ENCODE measurements at regions not wholly inside any gene's neighbourhood (a gene's known extent, or its start where the extent isn't known, plus 50 kb on each side); places are given as distances from the start of the nearest gene placed in this dataset.

DNA sequence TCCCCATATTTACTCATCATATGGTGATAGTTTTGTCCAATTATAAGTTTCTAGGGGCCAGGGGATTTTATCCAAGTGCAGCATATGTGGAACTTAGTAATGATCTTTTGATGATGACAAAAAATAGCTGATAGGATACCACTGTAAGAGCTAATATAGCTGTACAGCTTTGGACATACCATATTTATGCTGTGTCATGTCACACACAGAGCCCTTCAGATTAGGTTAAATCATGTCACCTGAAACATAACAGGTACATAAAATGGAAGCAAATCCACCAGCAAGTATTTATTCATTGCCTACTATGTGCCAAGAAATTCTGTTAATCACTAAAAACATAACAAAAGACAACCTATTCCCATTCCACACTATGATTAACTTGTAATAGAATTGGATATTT is 82.8 kb upstream of the IPO9 start:
- DNase-seq (ENCODE audit: low spot score) = no peak

DNA sequence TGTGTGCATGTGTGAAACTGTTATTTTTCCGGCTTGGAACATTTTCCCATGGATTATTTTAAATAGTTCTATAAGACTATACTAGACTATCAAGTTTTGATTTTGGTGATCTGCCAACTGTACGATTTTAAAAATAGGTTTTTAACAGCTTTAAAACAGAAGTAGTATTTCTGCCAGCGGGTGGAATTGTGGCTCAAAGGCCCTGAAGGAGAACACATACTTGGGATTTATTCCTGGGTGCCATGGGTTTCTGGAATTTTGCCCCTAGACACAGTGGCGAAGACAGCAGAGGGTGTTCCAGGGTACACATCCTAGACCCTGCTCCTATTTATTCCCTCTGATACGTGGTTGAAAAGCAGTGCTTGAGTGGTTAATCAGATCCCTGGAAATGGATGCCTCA is 81.7 kb upstream of the IPO9 start:
- DNase-seq (ENCODE audit: low spot score) = no peak

DNA sequence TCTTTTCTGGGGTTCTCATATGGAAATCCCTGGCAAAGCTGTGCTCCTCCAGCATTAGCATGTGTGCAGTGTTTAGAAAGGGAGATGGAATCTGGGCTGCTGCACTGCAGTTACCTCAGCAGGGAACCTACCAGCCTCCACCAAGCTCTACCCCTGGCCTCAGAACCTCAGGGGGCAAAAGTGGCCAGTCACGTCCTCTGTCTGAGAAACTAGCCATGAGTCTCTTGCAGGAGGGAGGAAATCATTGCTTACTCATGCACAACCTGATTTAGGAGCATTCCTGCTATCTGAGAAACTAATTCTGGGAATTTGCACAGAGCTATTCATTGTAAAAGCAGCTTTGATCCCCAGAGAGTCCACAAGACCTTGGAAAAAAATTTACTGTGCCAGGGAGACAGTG is 80.6 kb upstream of the IPO9 start:
- no peak for DNase-seq (ENCODE audit: low spot score)

DNA sequence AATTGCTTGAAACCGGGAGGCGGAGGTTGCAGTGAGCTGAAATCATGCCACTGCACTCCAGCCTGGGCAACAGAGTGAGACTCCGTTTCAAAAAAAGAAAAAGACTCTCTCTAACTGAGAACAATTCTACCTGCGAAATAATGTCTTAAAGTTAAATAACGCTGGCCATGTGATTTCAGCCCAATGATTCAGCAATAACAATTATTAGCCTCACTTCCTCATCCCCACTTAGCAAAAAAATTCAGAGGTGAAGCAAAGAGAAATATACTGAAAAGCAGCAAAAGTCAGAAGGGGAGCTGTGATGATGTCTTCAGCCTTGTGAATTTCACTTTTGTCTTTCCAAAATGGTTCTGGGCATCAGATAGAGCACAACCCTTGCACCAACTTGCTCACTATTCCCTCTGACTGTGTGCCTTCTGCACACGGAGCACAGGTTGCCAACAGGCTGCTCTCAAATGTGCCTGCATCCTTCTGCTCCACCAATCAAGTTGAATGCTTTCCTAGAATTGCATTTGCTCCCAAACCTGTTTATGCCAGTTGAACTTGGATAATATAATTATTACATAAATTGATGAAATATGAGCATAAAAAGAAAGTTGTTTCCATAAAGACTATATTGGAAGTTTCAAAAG is 79.8 kb upstream of the IPO9 start:
- DNase-seq (ENCODE audit: low spot score) = no peak

DNA sequence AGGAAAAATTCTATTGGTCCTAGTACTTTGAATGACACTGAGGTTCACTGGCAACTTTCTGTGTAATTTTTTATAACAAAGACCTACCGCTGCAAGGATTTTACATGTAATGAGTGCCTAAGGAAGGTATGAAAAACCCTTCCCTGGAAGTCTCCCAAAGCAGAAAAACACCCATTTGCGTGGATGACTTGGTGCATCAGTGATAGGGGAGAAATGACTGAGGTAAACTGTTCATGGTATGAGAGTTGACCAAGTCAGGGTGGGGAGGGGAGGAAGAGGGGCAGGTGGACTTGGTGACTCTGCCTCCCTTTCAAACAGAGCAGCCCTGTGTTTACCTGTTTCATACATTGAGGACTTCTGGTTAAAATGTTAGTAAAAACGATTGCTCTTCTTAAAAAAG is 78.8 kb upstream of the IPO9 start:
- no peak for DNase-seq (ENCODE audit: low spot score)

DNA sequence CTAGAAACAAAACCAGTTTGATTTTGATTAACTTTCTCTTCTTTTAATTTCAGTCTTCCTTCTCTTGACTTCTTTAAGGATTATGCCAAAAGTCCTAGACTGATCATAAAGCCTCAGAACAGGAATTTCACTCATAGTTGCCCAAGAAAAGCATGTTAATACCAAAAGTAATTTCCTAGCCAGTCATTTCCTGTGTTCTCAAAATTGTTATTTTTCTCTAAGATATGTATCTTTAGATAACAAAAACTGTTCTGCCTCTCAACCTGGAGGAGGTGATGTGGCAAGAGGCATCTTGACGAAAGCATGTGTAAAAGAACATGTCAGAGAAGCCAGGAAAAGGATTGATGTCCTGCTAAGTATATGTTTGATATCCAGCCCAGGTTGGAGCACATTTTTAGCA is 78.0 kb upstream of the IPO9 start:
- DNase-seq (ENCODE audit: low spot score) = no peak

DNA sequence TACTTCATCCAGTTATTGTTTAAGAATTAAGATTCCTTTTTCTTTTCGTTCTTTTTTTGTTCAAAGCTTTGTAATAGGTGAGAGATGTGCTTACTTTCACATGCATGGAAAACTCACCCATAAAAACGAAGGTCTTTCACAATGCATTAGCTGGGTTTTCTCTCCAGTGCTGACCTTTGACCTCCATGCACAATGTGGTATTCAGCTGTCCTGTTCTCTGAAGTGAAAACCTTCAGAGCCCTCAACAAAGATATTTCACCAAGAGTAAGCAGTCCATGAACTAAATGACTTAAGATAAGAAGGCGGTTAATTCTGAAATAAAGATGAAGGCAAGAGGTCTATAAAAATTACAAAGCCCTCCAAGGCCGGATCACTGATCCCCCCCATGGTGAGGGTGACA is 77.1 kb upstream of the IPO9 start:
- no peak for DNase-seq (ENCODE audit: low spot score)

DNA sequence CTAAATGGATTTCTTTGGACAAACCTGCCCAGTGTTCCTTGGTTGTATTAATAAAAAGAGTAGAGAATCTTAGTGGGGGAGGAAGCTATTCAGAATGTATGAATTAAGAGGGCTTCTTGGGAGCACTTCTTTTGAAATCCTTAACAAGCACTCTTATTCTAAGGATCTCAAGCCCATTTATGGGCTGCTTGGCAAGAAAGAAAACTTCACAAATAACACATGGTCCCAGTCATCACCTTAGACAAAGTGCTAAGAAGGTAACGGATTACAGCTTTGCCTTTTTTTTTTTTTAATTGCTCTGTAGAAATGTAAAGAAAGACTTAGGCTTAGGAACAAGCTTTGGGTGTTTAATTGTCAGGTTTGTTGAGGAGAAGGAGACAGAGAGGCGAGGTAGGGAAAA is 76.6 kb upstream of the IPO9 start:
- DNase-seq (ENCODE audit: low spot score) = no peak

DNA sequence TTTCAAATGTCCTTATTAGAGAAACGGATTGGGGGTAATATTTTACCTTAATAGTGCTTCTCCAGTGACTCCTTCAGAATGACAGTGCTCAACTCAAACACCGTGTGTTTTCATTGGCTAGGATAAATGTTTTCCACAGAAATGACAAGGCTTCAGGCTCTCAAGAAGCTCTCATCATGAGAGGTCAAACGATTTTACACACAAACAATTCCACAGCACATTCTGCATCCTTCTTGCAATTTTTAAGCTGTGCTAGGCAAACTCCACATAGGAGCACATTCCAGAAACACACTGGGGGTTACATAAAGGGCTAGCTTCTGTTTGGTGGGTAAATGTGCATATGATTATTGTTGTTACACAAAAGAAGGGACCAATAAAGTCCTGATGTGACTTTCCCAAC is 75.5 kb upstream of the IPO9 start:
- DNase-seq (ENCODE audit: low spot score) = no peak

DNA sequence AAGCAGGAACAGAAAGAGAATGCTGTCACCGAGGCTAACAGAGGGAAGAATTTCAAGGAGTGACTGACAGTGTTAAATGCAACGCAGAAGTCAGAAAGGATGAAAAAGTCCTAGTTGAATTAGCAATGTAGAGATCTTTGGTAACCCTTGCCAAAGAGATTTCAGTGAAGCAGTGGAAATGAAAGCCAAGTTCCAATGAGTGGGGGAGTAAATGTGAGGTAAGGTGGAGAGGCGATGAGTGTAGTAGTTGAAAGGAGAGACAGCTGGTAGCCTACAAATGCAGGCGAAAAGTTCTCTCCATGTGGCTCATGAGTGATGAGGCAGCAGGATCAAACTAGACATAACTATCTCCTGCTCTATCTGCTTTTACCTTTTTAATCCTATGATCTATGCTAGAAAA is 74.6 kb upstream of the IPO9 start:
- DNase-seq (ENCODE audit: low spot score) = no peak

DNA sequence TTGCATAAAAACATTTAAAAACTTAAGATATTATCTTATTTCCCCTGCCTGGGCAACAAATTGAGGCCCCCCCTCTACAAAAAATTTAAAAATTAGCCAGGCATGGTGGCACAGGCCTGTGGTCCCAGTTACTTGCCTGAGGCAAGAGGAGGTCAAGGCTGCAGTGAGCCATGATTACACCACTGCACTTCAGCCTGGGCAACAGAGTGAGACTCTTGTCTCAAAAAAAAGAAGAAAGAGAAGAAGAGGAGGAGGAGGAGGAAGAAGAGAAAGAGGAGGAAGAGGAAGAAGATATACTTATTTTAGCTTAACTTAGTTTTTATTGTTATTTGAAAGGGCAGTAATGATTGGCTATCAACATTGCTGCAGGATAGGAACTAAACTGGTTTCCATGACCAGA is 73.8 kb upstream of the IPO9 start:
- DNase-seq (ENCODE audit: low spot score) = no peak

DNA sequence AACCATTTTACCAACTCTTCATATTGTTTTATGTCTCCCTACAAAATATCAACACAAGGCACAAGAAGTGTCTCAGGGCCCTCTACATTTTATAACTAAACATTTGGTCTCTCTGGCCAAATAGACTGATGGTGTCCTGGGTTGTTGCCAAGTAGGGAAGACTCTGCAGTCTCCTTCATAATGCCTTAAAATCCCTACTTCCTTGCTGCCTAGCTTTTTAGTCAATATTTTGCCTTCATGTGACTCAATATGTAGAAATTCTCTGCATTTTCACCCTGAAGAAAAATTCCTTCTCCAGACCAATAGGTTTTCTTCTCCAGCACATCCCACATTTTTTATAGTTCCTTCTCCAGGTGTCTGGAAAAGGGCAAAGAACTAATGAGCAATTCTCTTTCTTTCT is 72.6 kb upstream of the IPO9 start:
- no peak for DNase-seq (ENCODE audit: low spot score)

DNA sequence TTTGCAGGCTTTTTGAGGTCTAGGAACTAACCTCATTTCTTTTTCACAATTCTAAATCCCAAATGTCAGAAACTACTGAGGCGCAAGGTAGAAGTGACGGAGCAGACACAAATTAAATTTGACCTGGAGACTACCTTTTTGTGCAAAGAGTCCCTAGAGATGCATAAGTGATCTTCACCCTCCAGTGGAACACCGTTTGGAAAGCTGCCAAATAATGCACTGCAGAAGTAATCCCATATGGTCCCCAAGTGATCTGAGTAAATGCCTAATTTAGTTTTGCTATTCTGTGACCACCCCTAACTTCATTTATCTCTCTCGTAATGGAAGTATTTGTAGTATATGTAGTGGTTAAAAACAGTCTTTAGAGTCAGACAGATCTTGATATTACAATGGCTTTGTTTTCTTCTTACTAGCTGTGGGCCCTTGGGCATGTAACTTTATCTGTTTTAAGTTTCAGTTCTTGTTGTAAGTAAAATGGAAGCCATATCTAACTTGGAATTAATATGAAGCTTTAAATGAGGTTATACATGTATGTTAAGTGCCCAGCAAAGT is 70.4 kb upstream of the IPO9 start:
- DNase-seq (ENCODE audit: low spot score) = no peak

DNA sequence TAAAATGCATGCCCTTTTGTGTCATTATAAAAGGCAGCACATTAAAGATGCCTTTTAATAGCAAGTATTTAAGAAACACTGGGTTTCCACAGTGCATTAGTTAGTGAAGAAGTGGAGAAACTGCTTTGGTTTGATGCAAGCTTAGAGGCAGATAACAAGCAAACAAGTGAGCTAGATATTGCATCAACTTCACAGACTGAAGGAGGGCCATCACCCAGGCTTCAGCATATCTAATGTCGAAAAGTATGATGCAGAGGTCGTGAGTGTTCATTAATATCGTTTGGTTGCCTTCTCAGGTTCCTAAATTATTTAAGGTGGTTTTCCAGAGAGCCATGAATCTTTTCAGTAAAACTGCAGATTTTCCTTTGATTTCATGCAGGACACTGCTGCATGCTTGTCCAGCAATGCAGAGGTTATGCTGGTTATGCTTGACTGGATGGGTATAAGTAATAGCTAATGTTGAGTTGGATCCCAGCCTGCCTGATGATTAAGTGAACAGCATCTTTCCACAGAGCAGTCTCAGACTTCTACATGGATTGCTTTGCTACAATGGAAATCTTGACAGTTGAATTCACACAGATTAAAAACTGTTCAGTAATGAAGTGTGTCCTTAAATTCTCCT is 69.7 kb upstream of the IPO9 start:
- no peak for DNase-seq (ENCODE audit: low spot score)

DNA sequence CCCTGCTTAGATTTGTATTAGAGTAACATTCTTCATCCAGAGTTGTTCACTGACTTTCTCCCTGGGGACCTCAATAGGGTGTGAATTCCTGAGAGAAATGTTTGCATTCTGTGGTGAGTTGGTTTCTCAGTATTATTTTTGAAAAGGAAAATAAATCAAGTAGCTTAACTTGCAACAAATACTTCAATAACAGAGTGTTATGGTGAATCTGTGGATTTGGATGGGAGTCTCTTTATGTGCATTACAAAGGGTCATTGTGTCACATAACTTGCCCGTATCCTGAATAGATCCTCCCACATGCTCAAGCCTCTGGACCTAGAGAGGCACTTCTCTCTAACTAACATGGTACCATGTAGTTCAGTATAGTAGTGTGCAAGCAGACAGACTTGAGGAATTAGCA is 68.4 kb upstream of the IPO9 start:
- DNase-seq (ENCODE audit: low spot score) = no peak

DNA sequence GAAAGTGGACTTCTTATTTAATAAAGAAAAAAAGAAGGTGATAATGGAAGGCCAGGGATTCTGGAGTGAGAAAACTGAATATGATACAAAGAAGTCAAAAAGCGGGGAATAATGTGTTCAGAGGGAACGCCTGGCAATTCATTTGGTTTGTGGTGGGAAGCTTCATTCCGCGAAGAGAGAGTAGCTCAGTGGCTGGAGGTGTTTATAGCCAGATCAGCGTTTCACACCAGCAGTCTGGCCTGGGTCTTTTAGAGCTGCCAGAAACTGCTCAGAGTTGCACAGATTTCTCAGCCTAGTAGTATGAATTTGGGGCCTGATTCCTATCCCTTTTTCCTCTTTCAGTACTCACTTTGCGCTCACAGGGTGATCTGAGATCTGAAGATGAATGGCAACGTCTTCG is 67.8 kb upstream of the IPO9 start:
- no peak for DNase-seq (ENCODE audit: low spot score)

DNA sequence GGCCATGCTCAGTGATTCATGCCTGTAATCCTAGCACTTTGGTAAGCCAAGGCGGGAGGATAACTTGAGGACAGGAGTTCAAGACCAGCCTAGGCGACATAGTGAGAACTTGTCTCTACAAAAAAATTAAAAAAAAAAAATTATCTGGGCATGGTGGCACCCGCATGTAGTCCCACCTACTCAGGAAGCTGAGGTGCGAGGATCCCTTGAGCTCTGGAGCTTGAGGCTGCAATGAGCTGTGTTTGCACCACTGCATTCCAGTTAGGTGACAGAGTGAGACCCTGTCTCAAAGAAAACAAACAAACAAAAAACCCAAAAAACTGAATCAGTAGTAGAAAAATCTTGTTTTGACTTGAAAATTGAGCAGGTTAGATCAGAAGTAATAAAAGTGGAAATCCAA is 67.1 kb upstream of the IPO9 start:
- DNase-seq (ENCODE audit: low spot score) = no peak

DNA sequence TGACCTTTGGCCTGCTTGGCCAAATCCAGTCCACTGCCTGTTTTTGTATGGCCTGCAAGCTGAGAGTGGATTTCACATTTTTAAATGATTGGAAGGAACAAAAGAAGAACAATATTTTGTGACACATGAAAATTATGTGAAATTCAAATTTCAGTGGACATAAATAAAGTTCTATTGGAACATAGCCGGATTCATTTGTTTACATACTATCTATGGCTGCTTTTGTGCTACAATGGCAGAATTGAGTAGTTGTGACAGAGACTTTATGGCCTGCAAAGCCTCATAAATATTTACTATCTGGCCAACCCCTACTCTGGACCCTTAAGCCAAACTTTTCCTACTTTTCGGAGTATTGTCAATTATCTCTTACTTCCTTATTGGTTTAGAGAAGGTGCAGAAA is 66.6 kb upstream of the IPO9 start:
- DNase-seq (ENCODE audit: low spot score) = no peak

DNA sequence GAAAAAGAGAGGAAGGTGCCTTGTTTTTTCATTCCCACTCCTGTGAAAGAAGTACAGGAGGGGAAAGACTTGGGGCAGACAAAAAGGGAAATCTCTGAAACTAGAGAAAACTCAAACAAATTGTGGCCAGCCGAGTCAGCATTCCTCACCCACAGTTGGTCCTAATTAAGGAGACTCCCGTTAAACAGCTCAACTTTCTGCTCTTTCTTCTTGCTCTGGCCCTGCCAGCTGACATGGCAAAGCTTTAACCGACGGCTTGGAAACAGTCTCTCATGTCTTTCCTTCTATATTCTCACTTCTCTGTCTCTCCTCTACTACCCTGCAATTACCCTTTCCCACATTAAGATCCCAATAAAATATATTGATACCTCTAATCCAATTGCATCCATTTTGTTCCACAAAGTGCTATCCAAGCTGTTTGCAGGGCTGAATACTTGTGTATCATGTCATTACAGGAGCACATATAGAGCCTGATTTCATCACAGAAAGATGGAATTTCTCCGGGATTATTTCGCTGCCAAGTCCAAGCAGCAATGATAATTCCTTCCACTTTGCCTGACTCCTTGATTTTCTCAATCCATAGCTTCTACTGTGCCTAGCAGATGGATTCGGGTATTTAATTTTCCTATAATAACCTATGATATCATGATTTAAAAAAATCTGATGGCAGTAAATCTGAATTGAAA is 65.4 kb upstream of the IPO9 start:
- no peak for DNase-seq (ENCODE audit: low spot score)

DNA sequence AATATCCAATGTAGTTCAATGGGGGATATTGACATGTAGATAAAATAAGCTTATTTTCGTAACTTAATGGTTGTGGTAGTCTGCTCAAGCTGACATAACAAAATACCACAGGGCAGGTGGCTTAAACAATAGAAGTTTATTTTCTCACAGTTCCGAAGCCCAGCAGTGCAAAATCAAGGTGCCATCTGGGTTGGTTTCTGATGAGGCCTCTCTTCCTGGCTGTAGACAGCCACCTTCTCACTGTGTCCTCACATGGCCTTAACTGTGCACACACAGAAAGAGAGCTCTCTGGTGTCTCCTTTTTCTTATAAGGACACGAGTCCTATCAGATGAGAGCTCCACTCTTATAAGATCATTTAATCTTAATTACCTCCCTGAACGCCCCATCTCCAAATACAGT is 64.8 kb upstream of the IPO9 start:
- DNase-seq (ENCODE audit: low spot score) = no peak

DNA sequence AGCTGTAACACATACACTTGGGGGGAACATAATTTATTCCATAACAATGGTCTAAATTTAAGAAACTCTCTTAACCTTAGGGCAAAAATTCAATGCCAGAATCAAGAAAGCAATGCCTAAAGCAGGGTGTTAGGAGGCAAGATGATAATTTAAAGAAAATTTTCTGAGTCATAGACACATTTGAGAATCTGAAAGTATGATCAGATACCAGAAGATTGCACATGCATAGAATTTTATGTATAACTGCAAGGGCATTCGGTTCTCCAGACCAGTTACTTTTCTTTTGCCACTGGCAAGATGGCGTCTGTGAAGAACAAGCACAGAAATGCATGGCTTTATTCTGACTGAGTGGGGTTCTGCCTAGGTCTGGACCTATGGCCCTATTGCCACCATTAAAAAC is 64.4 kb upstream of the IPO9 start:
- no peak for DNase-seq (ENCODE audit: low spot score)

DNA sequence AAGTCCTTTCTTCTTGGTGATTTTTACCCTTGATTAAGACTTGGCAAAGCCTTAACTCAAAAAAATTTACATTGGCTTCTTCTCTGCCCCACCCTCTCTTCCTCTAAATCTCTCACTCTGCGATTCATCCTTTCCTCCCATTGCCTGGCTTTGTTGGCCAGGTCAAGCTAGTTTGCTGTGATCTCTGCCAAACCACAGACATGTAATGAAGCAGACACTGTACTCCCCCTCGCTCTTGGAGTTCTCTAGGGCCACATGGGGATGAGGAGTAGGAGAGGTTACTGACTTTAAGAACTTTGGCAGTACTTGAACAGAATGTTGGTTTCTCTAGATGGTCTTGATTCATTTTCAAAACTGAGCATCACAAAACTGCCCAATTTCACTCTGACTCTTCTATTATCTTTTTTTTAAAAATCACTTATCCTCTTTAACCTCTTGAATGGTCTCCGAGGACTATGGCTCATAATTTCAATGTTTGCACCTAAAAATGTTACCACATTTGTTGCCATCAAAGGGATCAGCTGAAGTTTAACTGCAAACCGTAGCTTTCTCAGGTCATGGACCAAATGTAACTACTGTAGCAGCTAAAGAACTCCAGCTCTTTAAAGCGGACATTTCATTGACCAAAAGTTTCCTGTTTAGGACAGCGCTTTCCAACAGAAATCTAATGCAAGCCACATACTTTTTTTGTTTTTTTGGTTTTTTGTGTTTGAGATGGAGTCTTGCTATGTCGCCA is 62.7 kb upstream of the IPO9 start:
- DNase-seq (ENCODE audit: low spot score) = no peak

DNA sequence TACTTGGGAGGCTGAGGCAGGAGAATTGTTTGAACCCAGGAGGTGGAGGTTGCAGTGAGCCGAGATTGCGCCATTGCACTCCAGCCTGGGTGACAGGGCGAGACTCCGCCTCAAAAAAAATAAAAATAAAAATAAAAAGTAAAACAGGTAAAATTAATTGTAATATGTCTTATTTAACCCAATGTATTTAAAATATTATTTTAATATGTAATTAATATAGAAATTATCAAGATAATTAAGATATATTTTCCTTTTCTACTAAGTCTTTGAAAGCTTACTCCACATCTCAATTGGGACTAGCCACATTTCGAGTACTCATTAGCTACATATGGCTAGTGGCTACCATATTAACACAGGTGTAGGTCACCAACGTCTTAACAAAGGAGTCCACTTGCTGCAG is 61.6 kb upstream of the IPO9 start:
- DNase-seq (ENCODE audit: low spot score) = no peak

Measured in ureter (tissue), 1 donor.